ENCODE measurements at regions not wholly inside any gene's neighbourhood (a gene's known extent, or its start where the extent isn't known, plus 50 kb on each side); places are given as distances from the start of the nearest gene placed in this dataset.
"Not testable (repeated sequence)": the region's sequence is repeated elsewhere in the genome, so short reads cannot be mapped to it uniquely, and the experiment has no call there.

- Histone ChIP-seq H3K4me3 (ENCODE audit: low read depth in 1 of 2, low read length in 2 of 2) (no peak overlapping the region), H3K9me3 (ENCODE audit: control insufficient read depth in 1 of 2, low read length in 2 of 2) (no peaks in the 10 kb centered on the region), H3K27me3 (ENCODE audit: low read depth, low read length) (no peaks in the 10 kb centered on the region), H3K36me3 (ENCODE audit: control insufficient read depth in 1 of 2, insufficient read depth in 2 of 2, low read length in 2 of 2) (no peaks in the 10 kb centered on the region), H3K4me1 (ENCODE audit: control insufficient read depth in 1 of 2, insufficient read depth in 2 of 2, low read length in 2 of 2) (peaks cover 0 to 11% of the 10 kb centered on the region in 2 donors), H3K27ac (ENCODE audit: low read length) (no peak overlapping the region)
Observed at GRCh38 chr10:113498997-113499396, 53.9 kb upstream of the HABP2 start.

- Histone ChIP-seq H3K27ac (ENCODE audit: low read length) (no peak overlapping the region), H3K9me3 (ENCODE audit: control insufficient read depth in 1 of 2, low read length in 2 of 2) (no peaks in the 10 kb centered on the region), H3K27me3 (ENCODE audit: low read depth, low read length) (no peaks in the 10 kb centered on the region), H3K4me3 (ENCODE audit: low read depth in 1 of 2, low read length in 2 of 2) (no peak overlapping the region), H3K36me3 (ENCODE audit: control insufficient read depth in 1 of 2, insufficient read depth in 2 of 2, low read length in 2 of 2) (no peaks in the 10 kb centered on the region), H3K4me1 (ENCODE audit: control insufficient read depth in 1 of 2, insufficient read depth in 2 of 2, low read length in 2 of 2) (peaks cover 0 to 10% of the 10 kb centered on the region in 2 donors)
Observed at GRCh38 chr10:113499806-113500205, 53.0 kb upstream of the HABP2 start.

GRCh38 chr10:113501031-113501430, 51.8 kb upstream of the HABP2 start:
- not testable (repeated sequence) for H3K9me3 ChIP-seq (ENCODE audit: control insufficient read depth in 1 of 2, low read length in 2 of 2); H3K27ac ChIP-seq (ENCODE audit: low read length); H3K4me3 ChIP-seq (ENCODE audit: low read depth in 1 of 2, low read length in 2 of 2); H3K4me1 ChIP-seq (ENCODE audit: control insufficient read depth in 1 of 2, insufficient read depth in 2 of 2, low read length in 2 of 2); H3K36me3 ChIP-seq (ENCODE audit: control insufficient read depth in 1 of 2, insufficient read depth in 2 of 2, low read length in 2 of 2); H3K27me3 ChIP-seq (ENCODE audit: low read depth, low read length)
